ENCODE measurements at regions not wholly inside any gene's neighbourhood (a gene's known extent, or its start where the extent isn't known, plus 50 kb on each side); places are given as distances from the start of the nearest gene placed in this dataset.
"Not testable (repeated sequence)": the region's sequence is repeated elsewhere in the genome, so short reads cannot be mapped to it uniquely, and the experiment has no call there.

DNA sequence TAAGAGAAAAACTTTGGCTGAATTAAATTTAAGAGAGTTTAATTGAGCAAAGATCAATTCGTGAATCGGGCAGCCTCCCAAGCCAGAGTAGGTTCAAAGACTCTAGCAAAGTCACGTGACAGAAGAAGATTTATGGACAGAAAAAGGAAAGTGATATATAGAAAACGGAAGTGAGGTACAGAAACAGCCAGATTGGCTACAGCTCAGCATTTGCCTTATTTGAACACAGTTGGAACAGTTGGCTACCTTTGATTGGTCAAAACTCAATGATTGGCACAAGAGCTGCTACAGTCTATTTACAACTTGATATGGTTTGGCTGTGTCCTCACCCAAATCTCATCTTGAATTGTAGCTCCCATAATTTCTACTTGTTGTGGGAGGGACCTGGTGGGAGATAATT is 102.6 kb downstream of the PLG start:
- in situ Hi-C loops (cut with MboI; ENCODE audit: low sequenced_read_pairs) = no loop called here

DNA sequence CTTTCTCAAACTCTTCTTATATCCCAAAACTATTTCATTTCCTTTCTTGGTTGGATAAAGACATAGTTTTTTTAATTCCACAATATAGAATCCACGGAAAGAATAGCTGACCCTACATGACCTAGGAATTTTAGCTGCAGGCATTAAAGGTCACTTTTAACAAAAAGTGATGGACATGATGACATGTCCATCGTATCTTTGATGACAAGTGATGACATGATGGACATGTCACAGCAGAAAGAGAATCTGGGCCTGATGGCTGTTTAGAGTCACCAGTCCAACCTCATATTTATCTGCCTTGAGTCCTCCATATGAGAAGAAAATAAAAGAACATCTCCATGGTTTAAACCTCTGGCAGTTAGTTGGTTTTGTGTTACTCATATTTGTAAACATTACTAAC is 106.2 kb downstream of the PLG start:
- in situ Hi-C loops (cut with MboI; ENCODE audit: low sequenced_read_pairs) = no loop called here

DNA sequence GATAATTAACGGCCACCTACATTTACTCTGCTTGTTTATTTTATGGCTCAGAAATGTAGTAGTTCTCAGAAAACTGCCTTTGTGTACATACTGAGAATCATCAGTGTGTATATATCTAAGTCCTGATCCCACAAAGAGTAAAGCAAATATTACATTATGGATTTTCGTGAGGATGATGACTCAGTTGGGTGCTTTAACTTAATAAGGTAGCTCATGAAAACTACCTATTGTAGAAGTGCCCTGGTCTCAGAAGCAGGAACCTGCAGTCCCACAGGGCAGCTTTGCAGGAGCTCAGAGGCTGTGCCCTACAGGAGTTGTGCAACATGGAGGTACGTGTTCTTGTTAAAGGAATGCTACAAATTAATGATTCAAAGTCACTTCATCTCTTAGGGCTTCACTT is 108.2 kb downstream of the PLG start:
- in situ Hi-C loops (cut with MboI; ENCODE audit: low sequenced_read_pairs) = no loop called here

DNA sequence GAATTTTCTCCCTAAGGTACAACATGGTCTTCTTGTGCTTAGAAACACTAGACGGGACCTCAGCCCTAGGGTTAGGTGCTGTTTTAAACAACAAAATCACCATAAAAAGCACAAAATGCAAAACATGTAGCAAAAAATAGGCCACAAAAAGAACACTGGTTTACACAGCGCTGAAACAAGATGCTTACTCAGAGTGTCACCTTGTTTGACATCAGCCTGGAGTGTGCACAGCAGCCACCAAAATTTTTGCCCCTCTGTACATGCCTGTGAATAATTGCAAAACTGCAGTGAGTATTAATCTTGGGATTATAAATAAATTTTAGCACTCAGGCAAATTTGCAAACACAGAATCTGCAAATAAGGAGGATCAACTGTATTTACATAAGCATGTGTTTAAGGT is 110.1 kb downstream of the PLG start:
- in situ Hi-C loops (cut with MboI; ENCODE audit: low sequenced_read_pairs) = no loop called here

DNA sequence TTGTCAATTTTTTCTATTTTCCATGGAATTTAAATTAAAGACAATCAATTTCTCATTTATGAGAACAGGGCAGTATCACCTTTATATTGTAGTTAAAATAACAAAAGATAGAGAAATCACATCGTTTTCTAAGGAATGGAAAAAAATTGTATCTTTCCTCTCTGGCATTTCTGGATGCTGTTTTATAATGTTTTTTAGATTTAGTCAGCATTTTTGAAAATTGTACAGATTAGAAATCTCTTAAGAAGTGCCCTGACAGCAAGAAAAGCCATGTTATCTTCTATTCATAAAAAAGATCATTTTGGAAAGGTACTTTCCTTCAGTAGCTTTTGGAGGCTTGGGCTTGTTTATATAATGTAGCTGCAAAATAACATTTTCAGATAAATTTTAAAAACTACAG is 116.9 kb downstream of the PLG start:
- in situ Hi-C loops (cut with MboI; ENCODE audit: low sequenced_read_pairs) = no loop called here

DNA sequence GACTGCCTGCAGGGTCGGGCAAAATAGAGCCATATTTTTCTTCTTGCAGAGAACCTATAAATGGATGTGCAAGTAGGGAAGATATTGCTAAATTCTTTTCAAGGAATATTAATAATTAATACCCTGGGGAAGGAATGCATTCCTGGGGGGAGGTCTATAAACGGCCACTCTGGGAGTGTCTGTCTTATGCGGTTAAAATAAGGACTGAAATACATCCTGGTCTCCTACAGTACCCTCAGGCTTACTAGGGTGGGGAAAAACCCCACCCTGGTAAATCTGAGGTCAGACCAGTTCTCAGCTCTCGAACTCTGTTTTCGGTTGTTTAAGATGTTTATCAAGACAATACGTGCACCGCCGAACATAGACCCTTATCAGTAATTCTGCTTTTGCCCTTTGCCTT is 118.6 kb downstream of the PLG start:
- in situ Hi-C loops (cut with MboI; ENCODE audit: low sequenced_read_pairs) = not testable (repeated sequence)

DNA sequence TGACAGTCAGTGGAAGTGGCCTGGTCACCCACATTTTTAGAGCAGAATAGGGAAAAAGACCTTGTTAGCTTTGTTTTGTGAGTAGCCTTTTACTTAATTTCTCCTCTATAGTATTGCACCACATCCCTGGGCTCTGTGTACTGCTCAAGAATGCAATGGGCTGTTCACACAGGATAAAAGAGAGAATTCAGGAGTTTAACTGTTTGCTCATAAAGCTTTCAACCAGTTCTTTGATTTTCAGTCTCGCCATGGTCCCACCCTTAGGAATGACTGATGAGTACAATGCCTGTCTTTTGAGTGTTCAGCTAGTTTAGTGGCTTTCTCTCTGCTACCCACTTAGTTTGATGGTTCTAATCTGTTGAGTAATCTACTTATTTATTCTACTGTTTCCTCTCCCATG is 129.7 kb downstream of the PLG start:
- in situ Hi-C loops (cut with MboI; ENCODE audit: low sequenced_read_pairs) = no loop called here

DNA sequence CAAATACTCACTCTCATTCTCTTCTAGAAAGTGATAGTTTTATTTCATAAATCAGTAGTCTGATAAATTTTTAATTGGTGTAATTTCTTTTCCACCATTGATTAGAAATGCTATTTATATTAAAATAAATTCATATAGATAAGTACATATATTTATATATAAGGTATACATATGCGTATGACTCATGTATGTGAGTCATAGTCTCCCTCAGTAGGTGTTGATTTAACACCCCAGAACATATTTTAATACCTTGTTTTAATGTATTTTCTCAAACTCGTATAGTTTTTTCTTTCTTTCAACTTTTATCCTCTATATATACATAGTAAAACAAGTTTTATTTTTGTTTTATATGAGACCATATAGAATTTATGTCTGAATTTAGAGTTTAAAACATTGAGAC is 130.4 kb downstream of the PLG start:
- in situ Hi-C loops (cut with MboI; ENCODE audit: low sequenced_read_pairs) = no loop called here

DNA sequence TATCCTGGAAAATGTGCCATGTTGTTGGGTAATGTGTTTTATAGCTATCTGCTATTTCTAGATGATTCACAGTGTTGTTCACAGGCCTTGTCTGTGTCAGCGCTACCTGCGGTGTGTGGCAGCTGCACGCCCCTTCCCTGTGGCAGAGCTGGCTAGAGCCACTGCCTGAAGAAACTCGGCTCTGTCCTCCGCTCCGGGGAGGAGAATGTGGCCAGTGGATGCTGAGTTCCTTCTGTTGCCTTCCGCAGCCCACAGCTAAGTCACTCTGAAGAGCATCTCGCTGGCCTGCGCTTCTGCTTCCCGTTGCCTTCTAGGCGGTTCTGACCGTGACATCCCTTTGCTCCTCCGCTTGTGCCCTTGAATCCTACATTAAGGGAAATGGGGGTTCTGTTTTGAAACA is 135.1 kb downstream of the PLG start:
- in situ Hi-C loops (cut with MboI; ENCODE audit: low sequenced_read_pairs) = no loop called here

DNA sequence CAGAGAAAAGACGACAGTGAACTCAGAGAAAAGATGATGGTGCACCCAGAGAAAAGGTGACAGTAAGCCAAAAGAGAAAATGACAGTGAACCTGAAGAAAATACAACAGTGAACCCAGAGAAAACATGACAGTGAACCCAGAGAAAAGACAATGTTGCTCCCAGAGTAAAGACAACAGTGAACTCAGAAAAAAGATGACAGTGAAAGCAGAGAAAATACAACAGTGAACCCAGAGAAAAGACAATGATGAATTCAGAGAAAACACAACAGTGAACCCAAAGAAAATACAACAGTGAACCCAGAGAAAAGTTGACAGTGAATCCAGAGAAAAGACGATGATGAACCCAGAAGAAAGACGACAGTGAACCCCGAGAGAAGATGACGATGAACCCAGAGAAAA is 140.5 kb upstream of the MAP3K4 start:
- in situ Hi-C loops (cut with MboI; ENCODE audit: low sequenced_read_pairs) = no loop called here

DNA sequence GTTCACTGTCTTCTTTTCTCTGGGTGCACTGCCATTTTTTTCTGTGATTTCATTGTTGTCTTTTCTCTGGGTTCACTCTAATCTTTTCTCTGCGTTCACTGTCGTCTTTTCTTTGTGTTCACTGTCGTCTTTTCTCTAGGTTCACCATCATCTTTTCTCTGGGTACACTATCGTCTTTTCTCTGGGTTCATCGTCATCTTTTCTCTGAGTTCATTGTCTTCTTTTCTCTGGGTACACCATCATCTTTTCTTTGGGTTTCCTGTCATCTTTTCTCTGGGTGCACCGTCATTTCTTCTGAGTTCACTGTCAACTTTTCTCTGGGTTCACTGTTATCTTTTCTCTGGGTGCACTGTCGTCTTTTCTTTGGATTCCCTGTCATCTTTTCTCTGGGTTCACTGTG is 137.6 kb upstream of the MAP3K4 start:
- in situ Hi-C loops (cut with MboI; ENCODE audit: low sequenced_read_pairs) = no loop called here

DNA sequence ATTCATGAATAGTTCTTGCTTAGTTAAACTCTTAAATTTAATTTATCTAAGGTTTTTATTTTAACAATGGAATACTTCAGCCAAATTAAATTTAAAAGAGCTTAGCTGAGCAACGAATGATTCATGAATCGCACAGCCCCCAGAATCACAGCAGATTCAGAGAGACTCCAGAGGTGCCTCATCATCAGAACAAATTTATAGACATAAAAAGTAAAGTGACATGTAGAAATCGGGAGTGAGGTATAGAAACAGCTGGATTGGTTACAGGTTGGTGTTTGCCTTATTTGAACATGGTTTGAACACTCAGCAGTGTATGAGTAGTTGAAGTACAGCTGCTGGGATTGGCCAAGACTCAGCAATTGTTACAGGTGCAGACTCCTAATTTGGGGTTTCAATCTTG is 132.7 kb upstream of the MAP3K4 start:
- in situ Hi-C loops (cut with MboI; ENCODE audit: low sequenced_read_pairs) = no loop called here

DNA sequence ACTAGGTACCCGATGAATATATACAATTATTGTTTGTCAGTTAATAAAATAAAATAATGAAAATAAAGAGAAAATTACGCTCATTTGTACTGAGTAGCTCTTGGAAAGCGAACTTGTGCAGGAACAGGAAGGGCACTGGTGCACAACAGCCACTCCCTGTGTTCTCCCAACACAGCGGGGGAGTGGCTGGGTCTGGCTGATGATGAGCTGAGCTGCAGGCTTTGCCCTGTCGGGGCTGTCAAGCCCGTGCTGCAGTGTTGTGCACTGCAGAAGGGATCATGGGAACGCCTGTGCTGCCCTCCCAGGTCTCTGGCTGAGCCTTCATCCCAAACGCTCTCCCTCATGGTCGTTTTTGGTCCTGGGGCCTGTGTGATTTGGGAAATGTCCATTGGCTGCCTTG is 131.7 kb upstream of the MAP3K4 start:
- in situ Hi-C loops (cut with MboI; ENCODE audit: low sequenced_read_pairs) = no loop called here

DNA sequence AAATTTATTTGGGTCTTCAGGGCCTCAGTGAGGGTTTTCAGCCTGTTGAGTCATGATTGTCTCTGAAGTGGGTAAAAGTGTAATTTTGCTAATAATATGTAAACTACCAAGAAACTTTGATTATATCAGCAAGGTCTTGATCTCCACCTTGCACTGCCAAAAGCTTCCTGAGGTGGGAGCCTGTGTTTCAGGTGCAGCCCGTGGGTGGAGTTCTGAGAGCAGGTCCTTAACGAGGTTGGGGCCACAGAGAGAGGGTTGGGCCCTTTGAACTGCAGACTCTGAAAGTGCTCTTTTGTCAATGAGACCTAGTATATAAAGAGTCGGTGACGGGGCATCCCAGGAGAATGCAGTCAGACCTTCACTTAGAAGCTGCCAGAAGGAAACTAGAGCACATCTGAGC is 129.7 kb upstream of the MAP3K4 start:
- in situ Hi-C loops (cut with MboI; ENCODE audit: low sequenced_read_pairs) = no loop called here

DNA sequence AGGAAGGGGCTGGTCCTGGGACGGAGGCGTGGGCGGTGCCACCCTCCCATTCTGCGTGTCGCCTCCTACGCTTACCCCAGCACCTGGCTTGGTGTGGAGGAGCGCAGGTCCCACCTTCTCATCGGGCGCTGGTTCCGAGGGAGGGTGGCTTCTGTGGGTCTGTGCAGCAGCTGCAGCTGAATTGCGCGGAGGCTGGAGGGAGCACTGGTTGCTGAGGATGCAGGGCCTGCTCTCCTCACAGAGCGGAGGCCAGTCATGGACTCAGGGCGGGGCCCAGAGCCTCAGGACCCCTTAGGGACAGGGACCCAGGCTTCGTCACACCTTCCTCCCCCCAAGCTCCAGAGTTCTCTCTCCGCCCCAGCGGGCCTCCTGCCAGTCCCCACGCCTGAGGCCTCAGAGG is 127.8 kb upstream of the MAP3K4 start:
- in situ Hi-C loops (cut with MboI; ENCODE audit: low sequenced_read_pairs) = no loop called here

DNA sequence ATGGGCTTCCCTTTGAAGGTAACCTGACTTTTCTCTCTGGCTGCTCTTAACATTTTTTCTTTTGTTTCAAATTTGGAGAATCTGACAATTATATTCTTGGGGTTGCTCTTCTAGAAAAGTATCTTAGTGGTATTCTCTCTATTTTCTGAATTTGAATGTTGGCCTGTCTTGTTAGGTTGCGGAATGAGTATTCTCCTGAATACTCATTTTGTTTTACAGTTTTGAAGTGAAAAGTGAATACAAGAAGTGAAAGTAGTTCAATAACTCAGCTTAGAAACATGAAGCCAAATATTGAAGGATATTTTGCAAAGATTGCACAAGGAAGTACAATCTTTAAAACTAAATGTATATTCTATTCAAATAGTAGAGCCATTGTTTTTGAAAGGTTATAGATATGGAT is 120.2 kb upstream of the MAP3K4 start:
- in situ Hi-C loops (cut with MboI; ENCODE audit: low sequenced_read_pairs) = no loop called here

DNA sequence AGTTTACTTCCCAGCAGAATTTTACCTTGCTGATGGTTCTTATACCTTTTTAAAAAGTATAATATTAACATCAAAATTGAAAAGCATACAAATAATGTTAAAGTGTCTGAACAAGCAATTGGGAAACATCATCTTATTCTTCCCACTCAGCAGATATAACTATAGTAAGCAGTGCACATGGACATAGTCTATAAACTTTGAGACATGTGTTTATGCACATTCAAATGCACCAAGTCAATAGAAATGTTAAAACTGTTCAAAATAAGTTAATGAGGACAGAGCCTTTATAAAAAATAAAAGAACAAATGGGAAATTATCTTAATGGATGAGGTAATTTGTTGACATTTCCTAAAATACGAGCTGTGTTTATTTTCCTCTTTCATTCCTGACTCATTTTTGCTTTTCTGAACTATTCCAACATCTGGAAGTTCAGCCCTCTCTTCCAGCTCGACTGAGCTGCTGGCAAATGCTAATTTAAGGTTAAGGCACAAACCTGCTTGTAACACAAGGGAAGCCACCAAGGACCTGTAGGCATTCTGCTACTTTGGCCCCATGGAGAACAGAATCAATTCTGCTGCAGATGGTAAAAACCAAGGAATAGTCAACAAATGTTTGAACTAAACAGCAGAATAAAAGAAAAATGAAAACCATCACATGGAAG is 110.3 kb upstream of the MAP3K4 start:
- in situ Hi-C loops (cut with MboI; ENCODE audit: low sequenced_read_pairs) = no loop called here

DNA sequence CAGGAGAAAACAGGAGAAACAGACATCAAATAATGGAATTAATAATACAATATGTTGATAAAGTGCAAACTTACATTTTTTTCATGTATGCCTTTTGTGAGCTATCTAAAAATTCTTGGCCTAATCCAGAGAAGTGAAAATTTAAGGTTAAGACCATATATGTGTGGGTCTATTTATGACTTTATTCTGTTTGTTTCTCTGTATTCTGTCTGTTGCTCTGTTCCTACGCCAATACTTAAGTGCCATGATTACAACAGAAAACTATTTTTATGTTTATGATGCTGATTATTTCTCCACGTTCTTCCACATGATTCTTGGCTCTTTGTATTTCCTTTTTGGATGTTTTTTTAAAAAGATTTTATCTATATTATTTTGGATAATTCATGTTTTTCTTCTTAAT is 109.6 kb upstream of the MAP3K4 start:
- in situ Hi-C loops (cut with MboI; ENCODE audit: low sequenced_read_pairs) = no loop called here

DNA sequence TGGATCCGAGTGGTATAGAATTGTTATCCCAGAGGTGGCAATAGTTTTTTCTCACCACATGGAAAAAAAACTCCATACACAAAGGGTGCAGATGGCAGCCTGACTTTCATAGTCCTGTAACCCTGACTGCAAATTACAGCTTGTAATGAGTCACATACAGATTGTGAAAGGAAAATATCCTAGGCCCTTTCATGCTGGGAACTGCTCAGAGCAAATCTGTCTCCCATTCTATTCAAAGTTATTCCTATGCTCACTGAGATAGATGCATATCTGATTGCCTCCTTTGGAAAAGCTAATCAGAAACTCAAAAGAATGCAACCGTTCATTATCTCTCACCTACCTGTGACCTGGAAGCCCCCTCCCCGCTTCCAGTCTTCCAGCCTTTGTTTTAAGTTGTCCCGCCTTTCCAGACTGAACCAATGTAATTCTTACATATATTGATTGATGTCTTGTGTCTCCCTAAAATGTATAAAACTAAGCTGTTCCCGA is 108.7 kb upstream of the MAP3K4 start:
- in situ Hi-C loops (cut with MboI; ENCODE audit: low sequenced_read_pairs) = no loop called here

DNA sequence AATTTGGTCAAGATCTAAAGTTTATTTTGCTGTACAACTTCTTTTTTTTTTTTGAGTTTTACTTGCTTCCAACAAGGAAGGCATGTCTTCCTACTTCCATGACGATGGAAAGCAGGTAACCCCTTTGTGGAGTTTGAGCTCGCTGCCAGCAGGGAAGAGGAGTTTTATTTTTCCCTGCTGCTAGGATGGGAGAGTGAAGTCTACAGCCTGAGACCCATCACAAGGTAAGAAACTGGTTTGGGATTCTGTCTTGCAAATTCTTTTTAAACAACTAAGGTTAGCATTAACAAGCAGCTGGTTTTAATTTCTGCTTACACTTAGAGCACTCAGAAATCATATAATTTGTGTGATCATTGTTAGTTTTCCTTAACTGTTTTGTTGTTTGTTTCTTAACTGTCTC is 108.0 kb upstream of the MAP3K4 start:
- in situ Hi-C loops (cut with MboI; ENCODE audit: low sequenced_read_pairs) = no loop called here

DNA sequence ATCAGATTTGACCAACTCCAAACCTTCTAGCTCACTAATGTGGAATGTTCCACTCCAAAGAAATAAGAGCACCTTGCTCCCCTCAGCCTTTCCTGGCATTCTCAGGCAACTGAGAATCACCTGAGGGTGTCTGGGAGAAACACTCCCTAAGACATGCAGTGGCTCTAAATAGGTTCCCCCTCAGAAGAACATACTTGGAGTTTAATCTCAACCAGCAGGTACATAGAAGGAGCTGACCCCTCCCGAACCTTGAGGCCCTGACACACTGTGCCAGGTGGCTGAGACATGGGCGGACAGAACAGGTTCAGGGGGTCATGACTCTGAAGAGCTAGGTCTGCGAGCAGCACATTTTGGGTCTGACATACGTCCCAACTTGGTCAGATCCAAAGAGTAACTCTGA is 107.6 kb upstream of the MAP3K4 start:
- in situ Hi-C loops (cut with MboI; ENCODE audit: low sequenced_read_pairs) = no loop called here

DNA sequence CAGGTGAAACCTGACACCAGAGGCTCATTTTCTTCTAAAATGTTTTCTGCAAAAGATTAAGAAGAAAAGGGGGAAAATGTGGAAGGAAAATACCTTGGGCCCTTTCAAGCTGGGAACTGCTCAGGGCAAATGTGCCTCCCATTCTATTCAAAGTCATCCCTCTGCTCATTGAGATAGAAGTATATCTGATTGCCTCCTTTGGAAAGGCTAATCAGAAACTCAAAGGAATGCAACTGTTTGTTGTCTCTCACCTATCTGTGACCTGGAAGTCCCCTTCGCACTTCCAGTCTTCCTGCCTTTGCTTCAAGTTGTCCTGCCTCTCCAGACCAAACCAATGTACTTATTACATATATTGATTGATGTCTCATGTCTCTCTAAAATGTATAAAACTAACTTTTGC is 102.4 kb upstream of the MAP3K4 start:
- in situ Hi-C loops (cut with MboI; ENCODE audit: low sequenced_read_pairs) = not testable (repeated sequence)

DNA sequence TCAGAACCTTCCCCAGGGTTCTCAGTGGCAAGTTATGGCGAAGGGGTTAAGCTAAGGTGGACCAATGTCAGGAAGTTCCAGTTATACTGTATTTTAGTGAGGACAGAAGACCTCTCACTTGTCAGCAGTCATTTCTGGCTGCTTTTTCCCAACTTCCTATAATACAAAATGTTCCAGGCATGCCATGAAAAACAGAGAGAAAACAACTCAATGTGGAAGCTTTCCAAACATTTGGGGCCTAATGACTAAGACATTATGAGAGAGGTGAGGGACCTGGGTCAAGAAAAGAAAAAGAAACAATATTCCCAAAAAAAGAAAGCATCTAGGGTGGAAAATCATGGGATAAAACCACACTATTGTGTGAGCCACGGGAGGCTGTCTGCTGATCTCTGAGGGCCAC is 99.9 kb upstream of the MAP3K4 start:
- in situ Hi-C loops (cut with MboI; ENCODE audit: low sequenced_read_pairs) = no loop called here

Measured in HL-60/S4 treated with phorbol 12-myristate 13-acetate at 8.2 ng/mL for 4 days and 3 days (cell line).